ENCODE measurements at regions not wholly inside any gene's neighbourhood (a gene's known extent, or its start where the extent isn't known, plus 50 kb on each side); places are given as distances from the start of the nearest gene placed in this dataset.

- TF ChIP-seq RCOR1 (IDR thresholded peaks at IDR 0.05; ENCODE audit: low read length) (no peak), EP300 (IDR thresholded peaks at IDR 0.05; ENCODE audit: borderline replicate concordance in 1 of 2, low read depth in 1 of 2, low read length in 1 of 2) (no peak), TCF12 (IDR thresholded peaks at IDR 0.05) (no peak), NFIC (IDR thresholded peaks at IDR 0.05; ENCODE audit: borderline replicate concordance) (no peak), POLR2AphosphoS5 (IDR thresholded peaks at IDR 0.05; ENCODE audit: low read depth, low read length) (no peak), CTCF (IDR thresholded peaks at IDR 0.05) (no peak), GATA2 (CRISPR knock-in tag; IDR thresholded peaks at IDR 0.05) (no peak), GABPA (IDR thresholded peaks at IDR 0.05; ENCODE audit: low read depth) (no peak)
Measured at GRCh38 chr1:213858581-213858980, 129.2 kb upstream of the PROX1 start (continued).

GRCh38 chr1:213861841-213862240 is 125.9 kb upstream of the PROX1 start:
- H3K4me1 ChIP-seq (ENCODE audit: control insufficient read depth in 1 of 2, insufficient read depth in 2 of 2, low read depth in 1 of 2, low read length in 1 of 2), result no peaks in the 10 kb centered on the region; a peak in 1 of 4 replicates
- no peaks in the 10 kb centered on the region for H3F3A ChIP-seq (replicated peaks; ENCODE audit: insufficient read depth)
- CTCF ChIA-PET, result interaction anchor here (1.9 kb wide), 1 partner anchor 20 kb away, joined by 7 read pairs; no protein-coding TSS in a partner anchor
- no peaks in the 10 kb centered on the region for H4K20me1 ChIP-seq (ENCODE audit: insufficient read depth)
- DNase-seq, result no peak
- no peak overlapping the region for H3K9ac ChIP-seq
- no peak overlapping the region for H3K4me3 ChIP-seq (ENCODE audit: low read depth in 2 of 2, low read length in 1 of 2)
- H3K36me3 ChIP-seq (replicated peaks in 1 of 2; ENCODE audit: control insufficient read depth in 1 of 2, insufficient read depth in 2 of 2, low read length in 1 of 2), result no peaks in the 10 kb centered on the region
- POLR2A ChIA-PET, result no interaction called here
- WGBS (ENCODE audit: low lambda C conversion rate), result 50% methylated on average over 12 of the region's 12 CpGs
- no peak overlapping the region for H3K27ac ChIP-seq (ENCODE audit: low read depth in 2 of 2, low read length in 1 of 2)
- H2AFZ ChIP-seq (ENCODE audit: low read depth), result no peak overlapping the region
- TF ChIP-seq FOXM1 (IDR thresholded peaks at IDR 0.05; ENCODE audit: low read depth) (no peak), IRF3 (IDR thresholded peaks at IDR 0.05; ENCODE audit: low read depth, low read length) (no peak), GATA2 (CRISPR knock-in tag; IDR thresholded peaks at IDR 0.05) (no peak), EP300 (IDR thresholded peaks at IDR 0.05; ENCODE audit: borderline replicate concordance in 1 of 2, low read depth in 1 of 2, low read length in 1 of 2) (no peak), POLR2AphosphoS5 (IDR thresholded peaks at IDR 0.05; ENCODE audit: low read depth, low read length) (no peak), TCF12 (IDR thresholded peaks at IDR 0.05) (no peak), CHD2 (IDR thresholded peaks at IDR 0.05; ENCODE audit: low read length, partially characterized antibody) (no peak), CTCF (IDR thresholded peaks at IDR 0.05) (no peak), NFIC (IDR thresholded peaks at IDR 0.05; ENCODE audit: borderline replicate concordance) (no peak), RFX5 (IDR thresholded peaks at IDR 0.05; ENCODE audit: low read length) (no peak), MXI1 (IDR thresholded peaks at IDR 0.05; ENCODE audit: low read depth, low read length) (no peak), RXRA (IDR thresholded peaks at IDR 0.05; ENCODE audit: borderline replicate concordance, low read depth) (no peak), FOXJ3 (CRISPR knock-in tag; IDR thresholded peaks at IDR 0.05) (no peak)
- H3K9me3 ChIP-seq, result no peaks in the 10 kb centered on the region
- no peaks in the 10 kb centered on the region for H3K27me3 ChIP-seq (ENCODE audit: insufficient read depth)
- H3K79me2 ChIP-seq (ENCODE audit: insufficient read depth), result no peaks in the 10 kb centered on the region
- H3K4me2 ChIP-seq, result no peak overlapping the region
- no peaks in the 10 kb centered on the region for H3K9me2 ChIP-seq

Data from SK-N-SH (cell line).